Calu3 (cell line): ENCODE measurements at regions not wholly inside any gene's neighbourhood (a gene's known extent, or its start where the extent isn't known, plus 50 kb on each side); places are given as distances from the start of the nearest gene placed in this dataset.
"Not testable (repeated sequence)": the region's sequence is repeated elsewhere in the genome, so short reads cannot be mapped to it uniquely, and the experiment has no call there.

Source experiments
- BruUV-seq: library from RNA; stranded (reverse); fragments of 400-500 nt; replicated peaks from 2 replicates; lab custom pipeline; 2021; lab: Mats Ljungman, UMichigan
- CTCF ChIA-PET: fragments of 300-600 bp; sonication (Branson Sonifier 250); formaldehyde crosslinking; loops from one replicate; lab custom pipeline; 2022; ENCODE audit warnings: antibody characterized with exemption; lab: Charles Lee
- DNase-seq: peaks from one replicate; pipeline ENCODE4 v3.0.0; 2022
- H3K27ac Mint-ChIP-seq: one replicate; pipeline ENCODE4 v1.8.0; 2022; ENCODE audit warnings: mixed read lengths; ENCODE audit not compliant: unreplicated experiment
- H3K27me3 Mint-ChIP-seq: one replicate; pipeline ENCODE4 v1.8.0; 2022; ENCODE audit warnings: mixed read lengths; ENCODE audit not compliant: unreplicated experiment
- H3K36me3 Mint-ChIP-seq: one replicate; pipeline ENCODE4 v1.8.0; 2022; ENCODE audit warnings: mild to moderate bottlenecking, moderate library complexity, mixed read lengths; ENCODE audit not compliant: insufficient read depth, unreplicated experiment
- H3K4me1 Mint-ChIP-seq: one replicate; pipeline ENCODE4 v1.8.0; 2022; ENCODE audit warnings: mild to moderate bottlenecking, low read depth, mixed read lengths; ENCODE audit not compliant: unreplicated experiment
- H3K4me3 Mint-ChIP-seq: one replicate; pipeline ENCODE4 v1.8.0; 2022; ENCODE audit warnings: mild to moderate bottlenecking, low read depth, moderate library complexity, mixed read lengths; ENCODE audit not compliant: unreplicated experiment
- H3K9me3 Mint-ChIP-seq: one replicate; pipeline ENCODE4 v1.8.0; 2022; ENCODE audit warnings: low read depth, mixed read lengths; ENCODE audit not compliant: unreplicated experiment
- intact Hi-C: fragments of 100-400 bp; cut with micrococcal nuclease; formaldehyde crosslinking; loops from one replicate; pipeline ENCODE4 v1.10.0; 2022; ENCODE audit not compliant: unreplicated experiment
- TF ChIP-seq, protein P1 (sequence below): fragments of 200-600 bp; IDR thresholded peaks from one replicate; pipeline ENCODE4 v1.8.0; 2022; ENCODE audit warnings: antibody characterized with exemption; ENCODE audit not compliant: unreplicated experiment

DNA sequence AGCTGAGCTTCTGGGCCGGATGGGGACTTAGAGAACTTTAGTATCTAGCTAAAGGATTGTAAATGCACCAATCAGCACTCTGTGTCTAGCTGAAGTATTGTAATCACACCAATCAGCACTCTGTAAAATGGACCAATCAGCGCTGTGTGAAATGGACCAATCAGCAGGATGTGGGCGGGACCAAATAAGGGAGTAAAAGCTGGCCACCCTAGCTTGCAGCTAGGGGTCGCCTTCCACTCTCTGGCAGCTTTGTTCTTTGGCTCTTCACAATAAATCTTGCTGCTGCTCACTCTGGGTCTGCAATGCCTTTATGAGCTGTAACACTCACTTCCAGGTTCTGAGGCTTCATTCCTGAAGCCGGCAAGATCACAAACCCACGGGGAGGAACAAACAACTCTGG is 354.0 kb downstream of the PRR16 start:
- CTCF ChIA-PET: interaction anchor here (0.9 kb wide), 1 partner anchor 10 kb away, joined by 4 read pairs; no protein-coding TSS in a partner anchor

DNA sequence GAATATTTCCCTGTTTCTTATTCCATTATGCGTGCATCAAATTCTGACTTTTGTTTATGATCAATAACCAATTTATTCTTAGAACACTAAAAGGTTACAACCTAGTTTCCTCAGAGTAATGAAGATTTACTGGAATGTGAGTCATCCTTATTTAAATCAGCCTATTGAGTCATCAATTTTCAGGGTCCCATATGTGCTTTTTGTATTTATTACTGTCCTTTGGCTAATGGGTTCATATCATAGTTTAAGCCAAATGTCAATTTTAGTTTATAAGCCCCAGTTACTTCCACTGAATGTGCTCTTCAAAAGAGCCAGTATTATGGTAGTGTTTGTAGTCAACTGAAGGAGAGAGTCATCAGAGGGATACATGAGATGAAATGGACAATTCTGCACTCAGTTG is 359.2 kb downstream of the PRR16 start:
- no peaks in the 10 kb centered on the region for H3K27me3 Mint-ChIP-seq
- TF ChIP-seq, protein P1, sequence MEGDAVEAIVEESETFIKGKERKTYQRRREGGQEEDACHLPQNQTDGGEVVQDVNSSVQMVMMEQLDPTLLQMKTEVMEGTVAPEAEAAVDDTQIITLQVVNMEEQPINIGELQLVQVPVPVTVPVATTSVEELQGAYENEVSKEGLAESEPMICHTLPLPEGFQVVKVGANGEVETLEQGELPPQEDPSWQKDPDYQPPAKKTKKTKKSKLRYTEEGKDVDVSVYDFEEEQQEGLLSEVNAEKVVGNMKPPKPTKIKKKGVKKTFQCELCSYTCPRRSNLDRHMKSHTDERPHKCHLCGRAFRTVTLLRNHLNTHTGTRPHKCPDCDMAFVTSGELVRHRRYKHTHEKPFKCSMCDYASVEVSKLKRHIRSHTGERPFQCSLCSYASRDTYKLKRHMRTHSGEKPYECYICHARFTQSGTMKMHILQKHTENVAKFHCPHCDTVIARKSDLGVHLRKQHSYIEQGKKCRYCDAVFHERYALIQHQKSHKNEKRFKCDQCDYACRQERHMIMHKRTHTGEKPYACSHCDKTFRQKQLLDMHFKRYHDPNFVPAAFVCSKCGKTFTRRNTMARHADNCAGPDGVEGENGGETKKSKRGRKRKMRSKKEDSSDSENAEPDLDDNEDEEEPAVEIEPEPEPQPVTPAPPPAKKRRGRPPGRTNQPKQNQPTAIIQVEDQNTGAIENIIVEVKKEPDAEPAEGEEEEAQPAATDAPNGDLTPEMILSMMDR: no peak
- H3K27ac Mint-ChIP-seq: no peak overlapping the region
- intact Hi-C loops: no loop called here
- no peak for DNase-seq
- no peaks in the 10 kb centered on the region for H3K4me1 Mint-ChIP-seq
- CTCF ChIA-PET: no interaction called here
- H3K9me3 Mint-ChIP-seq: peaks cover 2% of the 10 kb centered on the region
- no peaks in the 10 kb centered on the region for H3K36me3 Mint-ChIP-seq
- no TSS peak for BruUV-seq
- H3K4me3 Mint-ChIP-seq: no peak overlapping the region

More for the DNA sequence above, 354.0 kb downstream of the PRR16 start:
- Mint-ChIP-seq H3K27ac (no peak overlapping the region), H3K4me3 (no peak overlapping the region), H3K9me3 (peaks cover 10% of the 10 kb centered on the region), H3K4me1 (no peaks in the 10 kb centered on the region), H3K36me3 (no peaks in the 10 kb centered on the region), H3K27me3 (no peaks in the 10 kb centered on the region)
- DNase-seq: no peak
- BruUV-seq: no TSS peak
- TF ChIP-seq, protein P1: no peak
- intact Hi-C loops: no loop called here

DNA sequence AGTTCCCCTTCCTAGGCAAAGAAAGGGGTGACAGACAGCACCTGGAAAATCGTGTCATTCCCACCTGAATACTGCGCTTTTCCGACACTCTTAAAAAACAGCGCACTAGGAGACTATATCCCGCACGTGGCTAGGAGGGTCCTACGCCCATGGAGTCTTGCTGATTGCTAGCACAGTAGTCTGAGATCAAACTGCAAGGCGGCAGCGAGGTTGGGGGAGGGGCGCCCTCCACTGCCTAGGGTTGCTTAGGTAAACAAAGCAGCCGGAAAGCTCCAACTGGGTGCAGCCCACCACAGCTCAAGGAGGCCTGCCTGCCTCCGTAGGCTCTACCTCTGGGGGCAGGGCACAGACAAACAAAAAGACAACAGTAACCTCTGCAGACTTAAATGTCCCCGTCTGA is 367.5 kb downstream of the PRR16 start:
- H3K36me3 Mint-ChIP-seq, H3K4me1 Mint-ChIP-seq, CTCF ChIA-PET, H3K27ac Mint-ChIP-seq, H3K9me3 Mint-ChIP-seq, intact Hi-C loops, H3K27me3 Mint-ChIP-seq, BruUV-seq, H3K4me3 Mint-ChIP-seq, DNase-seq: not testable (repeated sequence)

DNA sequence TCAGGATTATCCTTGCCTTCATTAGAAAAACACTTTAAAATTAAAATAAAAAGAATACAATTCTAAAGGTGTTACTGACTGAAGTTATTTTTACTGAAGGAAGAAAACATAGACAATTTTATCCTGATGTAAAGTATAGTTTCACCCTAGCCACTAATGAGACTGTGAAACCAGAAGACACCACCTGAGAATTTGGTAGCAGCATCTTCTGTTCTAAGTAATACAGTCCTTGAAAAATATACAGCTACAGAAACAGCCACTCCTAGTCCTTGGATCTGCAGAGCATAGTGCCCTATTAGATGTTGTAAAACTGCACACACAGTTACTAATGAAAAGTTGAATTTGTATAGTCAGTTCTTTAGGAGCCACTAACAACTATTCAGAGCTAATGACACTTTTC is 377.7 kb downstream of the PRR16 start:
- Mint-ChIP-seq H3K27ac (no peak overlapping the region), H3K4me3 (no peak overlapping the region), H3K27me3 (no peaks in the 10 kb centered on the region), H3K9me3 (no peaks in the 10 kb centered on the region), H3K4me1 (no peaks in the 10 kb centered on the region), H3K36me3 (no peaks in the 10 kb centered on the region)
- DNase-seq: no peak
- TF ChIP-seq, protein P1: no peak
- intact Hi-C loops: no loop called here
- CTCF ChIA-PET: no interaction called here
- no TSS peak for BruUV-seq

DNA sequence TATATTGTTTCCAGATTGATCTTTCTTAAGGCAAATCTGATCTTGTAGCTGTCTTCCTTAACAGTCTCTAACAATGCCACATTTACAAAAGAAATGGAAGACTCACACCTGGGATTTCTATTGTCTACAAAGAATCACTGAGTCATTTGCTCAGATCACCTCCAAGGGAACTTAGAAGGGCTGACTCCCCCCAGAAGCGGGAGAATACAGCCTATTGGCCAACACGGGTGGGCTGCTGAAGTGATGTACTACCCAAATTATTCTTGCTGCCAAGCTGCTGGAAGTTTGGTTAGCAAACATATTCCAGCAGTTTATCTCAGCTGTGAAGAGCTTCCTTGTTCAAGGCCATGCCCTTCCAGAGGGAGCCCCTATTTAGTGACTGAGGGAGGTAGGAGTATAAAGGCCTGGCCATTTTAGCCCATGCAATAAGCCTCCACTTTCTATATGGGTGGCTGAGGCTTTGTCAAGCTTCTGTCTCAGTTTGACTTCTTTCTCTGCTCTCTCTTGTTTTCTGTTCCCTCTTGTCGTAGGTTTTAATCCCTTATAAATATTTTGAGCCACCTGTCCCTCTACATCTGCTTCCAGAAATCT is 379.4 kb downstream of the PRR16 start:
- Mint-ChIP-seq H3K4me3 (no peak overlapping the region), H3K9me3 (no peaks in the 10 kb centered on the region), H3K36me3 (no peaks in the 10 kb centered on the region), H3K27ac (no peak overlapping the region), H3K4me1 (no peaks in the 10 kb centered on the region), H3K27me3 (no peaks in the 10 kb centered on the region)
- BruUV-seq: no TSS peak
- TF ChIP-seq, protein P1: no peak
- intact Hi-C loops: no loop called here
- CTCF ChIA-PET: no interaction called here
- DNase-seq: no peak
